HG03565 (cell line): ENCODE measurements at regions not wholly inside any gene's neighbourhood (a gene's known extent, or its start where the extent isn't known, plus 50 kb on each side); places are given as distances from the start of the nearest gene placed in this dataset.
"Not testable (repeated sequence)": the region's sequence is repeated elsewhere in the genome, so short reads cannot be mapped to it uniquely, and the experiment has no call there.

Experiments used
- ATAC-seq: cut with Tn5 transposase; IDR thresholded peaks from one replicate; pipeline ENCODE4 v1.9.1; 2021; ENCODE audit warnings: mild to moderate bottlenecking, moderate library complexity; ENCODE audit not compliant: unreplicated experiment

- ATAC-seq, result no peak
These were observed 418.6 kb downstream of the NELL2 start for GRCh38 chr12:44457465-44457864.

DNA sequence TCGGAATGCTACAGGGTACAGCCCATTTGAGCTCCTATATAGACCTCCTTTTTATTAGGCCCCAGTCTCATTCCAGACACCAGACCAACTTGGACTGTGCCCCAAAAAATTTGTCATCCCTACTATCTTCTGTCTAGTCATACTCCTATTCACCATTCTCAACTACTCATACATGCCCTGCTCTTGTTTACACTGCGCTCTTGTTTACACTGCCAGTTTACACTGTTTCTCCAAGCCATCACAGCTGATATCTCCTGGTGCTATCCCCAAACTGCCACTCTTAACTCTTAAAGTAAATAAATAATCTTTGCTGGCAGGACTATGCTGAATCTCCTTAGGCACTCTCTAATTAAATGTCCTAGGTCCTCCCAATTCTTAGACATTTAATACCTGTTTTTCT is 421.2 kb downstream of the NELL2 start:
- not testable (repeated sequence) for ATAC-seq

GRCh38 chr12:44446181-44446580 is 429.9 kb downstream of the NELL2 start:
- no peak for ATAC-seq

DNA sequence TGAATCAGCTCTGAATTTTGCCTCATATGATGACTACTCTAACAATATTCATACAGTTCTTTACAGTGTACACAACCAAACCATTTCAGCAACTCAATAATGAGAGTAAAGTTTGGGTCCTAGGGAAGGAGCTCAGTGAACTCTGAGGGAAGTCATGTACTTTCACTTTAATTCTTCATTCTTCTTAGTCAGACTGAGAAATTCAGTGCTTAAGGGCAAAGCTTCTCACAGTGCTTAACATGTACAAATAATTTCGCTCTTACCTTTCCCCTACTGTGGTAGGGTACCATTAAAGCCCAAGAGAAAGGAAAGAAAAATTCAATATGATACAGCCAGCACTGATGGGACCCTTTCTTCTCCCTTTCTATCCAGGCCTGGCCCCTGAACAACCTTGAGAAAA is 435.0 kb downstream of the NELL2 start:
- peak; percentile 73 for ATAC-seq
